Adrenal gland (tissue), 5 donors: ENCODE measurements at regions not wholly inside any gene's neighbourhood (a gene's known extent, or its start where the extent isn't known, plus 50 kb on each side); places are given as distances from the start of the nearest gene placed in this dataset.

Source experiments
- CTCF ChIP-seq, 6 experiments: fragments of 450-650 bp in 4 of 6; fragments of 200-600 bp in 2 of 6; sonication (generic) in 1 of 6; IDR thresholded peaks; 1 replicate in 5 of 6; 2 replicates in 1 of 6; pipeline versions ENCODE4 v1.5.1 to v1.8.0; 2016 to 2021; ENCODE audit warnings: antibody characterized with exemption in 6 of 6, mild to moderate bottlenecking in 2 of 6, moderate library complexity in 1 of 6
- POLR2A ChIP-seq, 2 donors: fragments of 450-650 bp; IDR thresholded peaks; one replicate each; pipeline ENCODE4 v1.6.1; 2017; ENCODE audit warnings: antibody characterized with exemption in 2 of 2, mild to moderate bottlenecking in 2 of 2, moderate library complexity in 1 of 2
- donor health status: DM: no; HTN: no; CAD: no.

- TF ChIP-seq CTCF (IDR thresholded peaks at IDR 0.05): no peak
- TF ChIP-seq POLR2A (IDR thresholded peaks at IDR 0.05): no peak
Measured at GRCh38 chr13:108360139-108360538, 90.6 kb downstream of the TNFSF13B start.
